SK-N-MC (cell line): ENCODE measurements at regions not wholly inside any gene's neighbourhood (a gene's known extent, or its start where the extent isn't known, plus 50 kb on each side); places are given as distances from the start of the nearest gene placed in this dataset.

ENCODE experiments used
- EZH2 ChIP-seq: fragments of 200-600 bp; sonication (generic); IDR thresholded peaks from one replicate; pipeline ENCODE4 v1.6.1; 2017; ENCODE audit warnings: antibody characterized with exemption
- POLR2AphosphoS5 ChIP-seq: IDR thresholded peaks from 2 replicates; pipeline ENCODE4 v1.6.1; 2012; ENCODE audit warnings: mild to moderate bottlenecking, low read depth, low read length, borderline replicate concordance

- no peak for TF ChIP-seq EZH2
- no peak for TF ChIP-seq POLR2AphosphoS5
Observed at GRCh38 chr2:2777213-2777612, 446.1 kb upstream of the MYT1L start.
